ENCODE measurements at regions not wholly inside any gene's neighbourhood (a gene's known extent, or its start where the extent isn't known, plus 50 kb on each side); places are given as distances from the start of the nearest gene placed in this dataset.

- TF ChIP-seq CTCF (IDR thresholded peaks at IDR 0.05) (no peak), POLR2A (IDR thresholded peaks at IDR 0.05) (no peak)
These were observed 194.0 kb upstream of the CADM1 start for GRCh38 chr11:115698243-115698642.

Measured in prostate gland (tissue), 2 donors.